ENCODE measurements at regions not wholly inside any gene's neighbourhood (a gene's known extent, or its start where the extent isn't known, plus 50 kb on each side); places are given as distances from the start of the nearest gene placed in this dataset.
A peak's percentile ranks its signal among the peaks of the same experiment; 100 is the strongest.

DNA sequence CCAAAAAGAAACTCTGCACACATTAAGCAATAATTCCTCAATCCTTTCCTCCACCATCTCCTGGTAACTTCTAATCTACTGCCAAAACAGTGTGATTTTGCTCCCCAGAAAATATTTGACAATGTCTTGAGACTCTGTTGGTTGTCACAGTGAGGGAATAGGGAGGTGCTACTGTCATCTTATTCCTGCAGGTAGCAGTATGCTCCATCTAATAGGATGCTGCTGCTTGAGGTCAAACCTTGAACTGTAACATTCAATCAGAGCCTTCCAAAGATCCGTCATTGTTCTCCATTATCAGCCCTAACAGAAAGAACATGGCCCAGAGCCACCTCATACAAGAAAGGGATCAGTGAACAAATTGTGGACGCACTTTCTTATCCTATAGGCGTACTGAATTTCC lies 514.7 kb upstream of the GRIN3A start:
- TF ChIP-seq EGR1 (IDR thresholded peaks at IDR 0.05) = no peak
- TF ChIP-seq CEBPB (IDR thresholded peaks at IDR 0.05) = no peak
- TF ChIP-seq RAD21 (IDR thresholded peaks at IDR 0.05; ENCODE audit: low read depth) = 0 out of 2 replicates have a peak, but pooled peaks have one; percentile 3
- TF ChIP-seq, protein P1, sequence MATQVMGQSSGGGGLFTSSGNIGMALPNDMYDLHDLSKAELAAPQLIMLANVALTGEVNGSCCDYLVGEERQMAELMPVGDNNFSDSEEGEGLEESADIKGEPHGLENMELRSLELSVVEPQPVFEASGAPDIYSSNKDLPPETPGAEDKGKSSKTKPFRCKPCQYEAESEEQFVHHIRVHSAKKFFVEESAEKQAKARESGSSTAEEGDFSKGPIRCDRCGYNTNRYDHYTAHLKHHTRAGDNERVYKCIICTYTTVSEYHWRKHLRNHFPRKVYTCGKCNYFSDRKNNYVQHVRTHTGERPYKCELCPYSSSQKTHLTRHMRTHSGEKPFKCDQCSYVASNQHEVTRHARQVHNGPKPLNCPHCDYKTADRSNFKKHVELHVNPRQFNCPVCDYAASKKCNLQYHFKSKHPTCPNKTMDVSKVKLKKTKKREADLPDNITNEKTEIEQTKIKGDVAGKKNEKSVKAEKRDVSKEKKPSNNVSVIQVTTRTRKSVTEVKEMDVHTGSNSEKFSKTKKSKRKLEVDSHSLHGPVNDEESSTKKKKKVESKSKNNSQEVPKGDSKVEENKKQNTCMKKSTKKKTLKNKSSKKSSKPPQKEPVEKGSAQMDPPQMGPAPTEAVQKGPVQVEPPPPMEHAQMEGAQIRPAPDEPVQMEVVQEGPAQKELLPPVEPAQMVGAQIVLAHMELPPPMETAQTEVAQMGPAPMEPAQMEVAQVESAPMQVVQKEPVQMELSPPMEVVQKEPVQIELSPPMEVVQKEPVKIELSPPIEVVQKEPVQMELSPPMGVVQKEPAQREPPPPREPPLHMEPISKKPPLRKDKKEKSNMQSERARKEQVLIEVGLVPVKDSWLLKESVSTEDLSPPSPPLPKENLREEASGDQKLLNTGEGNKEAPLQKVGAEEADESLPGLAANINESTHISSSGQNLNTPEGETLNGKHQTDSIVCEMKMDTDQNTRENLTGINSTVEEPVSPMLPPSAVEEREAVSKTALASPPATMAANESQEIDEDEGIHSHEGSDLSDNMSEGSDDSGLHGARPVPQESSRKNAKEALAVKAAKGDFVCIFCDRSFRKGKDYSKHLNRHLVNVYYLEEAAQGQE (IDR thresholded peaks at IDR 0.05; ENCODE audit: low read depth) = no peak
- no peak for TF ChIP-seq TAF1 (IDR thresholded peaks at IDR 0.05; ENCODE audit: low read depth)
- no peak for TF ChIP-seq YY1 (IDR thresholded peaks at IDR 0.05; ENCODE audit: low read depth)
- TF ChIP-seq, protein P2, sequence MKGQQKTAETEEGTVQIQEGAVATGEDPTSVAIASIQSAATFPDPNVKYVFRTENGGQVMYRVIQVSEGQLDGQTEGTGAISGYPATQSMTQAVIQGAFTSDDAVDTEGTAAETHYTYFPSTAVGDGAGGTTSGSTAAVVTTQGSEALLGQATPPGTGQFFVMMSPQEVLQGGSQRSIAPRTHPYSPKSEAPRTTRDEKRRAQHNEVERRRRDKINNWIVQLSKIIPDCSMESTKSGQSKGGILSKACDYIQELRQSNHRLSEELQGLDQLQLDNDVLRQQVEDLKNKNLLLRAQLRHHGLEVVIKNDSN (IDR thresholded peaks at IDR 0.05) = no peak
- TF ChIP-seq FOXM1 (IDR thresholded peaks at IDR 0.05; ENCODE audit: borderline replicate concordance, low read depth) = no peak

Data from Ishikawa (cell line).